ENCODE measurements at regions not wholly inside any gene's neighbourhood (a gene's known extent, or its start where the extent isn't known, plus 50 kb on each side); places are given as distances from the start of the nearest gene placed in this dataset.

- CTCF ChIA-PET: interaction anchor here (1.4 kb wide), 1 partner anchor 30 kb away, joined by 3 read pairs; no protein-coding TSS in a partner anchor
- POLR2A ChIA-PET: no interaction called here
- TF ChIP-seq CTCF (IDR thresholded peaks at IDR 0.05; ENCODE audit: control extremely low read depth, extremely low read depth, low read depth, missing control alignments): no peak
- DNase-seq (ENCODE audit: extremely low spot score): no peak
Measured at GRCh38 chr5:52469835-52470234, 317.9 kb upstream of the ITGA1 start.

- ChIA-PET CTCF (interaction anchor here (1.0 kb wide), 1 partner anchor 9 kb away, joined by 3 read pairs; no protein-coding TSS in a partner anchor), POLR2A (no interaction called here)
- no peak for DNase-seq (ENCODE audit: extremely low spot score)
- no peak for TF ChIP-seq CTCF (IDR thresholded peaks at IDR 0.05; ENCODE audit: control extremely low read depth, extremely low read depth, low read depth, missing control alignments)
Measured at GRCh38 chr5:52476346-52476745, 311.4 kb upstream of the ITGA1 start.

- TF ChIP-seq CTCF (IDR thresholded peaks at IDR 0.05; ENCODE audit: control extremely low read depth, extremely low read depth, low read depth, missing control alignments): no peak
- POLR2A ChIA-PET: no interaction called here
- no peak for DNase-seq (ENCODE audit: extremely low spot score)
- CTCF ChIA-PET: no interaction called here
Measured at GRCh38 chr5:52481201-52481600, 306.5 kb upstream of the ITGA1 start.

- DNase-seq (ENCODE audit: extremely low spot score): no peak
- ChIA-PET CTCF (no interaction called here), POLR2A (no interaction called here)
- TF ChIP-seq CTCF (IDR thresholded peaks at IDR 0.05; ENCODE audit: control extremely low read depth, extremely low read depth, low read depth, missing control alignments): no peak
Measured at GRCh38 chr5:52481851-52482250, 305.9 kb upstream of the ITGA1 start.

GRCh38 chr5:52491071-52491787 is 296.5 kb upstream of the ITGA1 start:
- POLR2A ChIA-PET: no interaction called here
- CTCF ChIA-PET: interaction anchor here (1.7 to 1.8 kb wide), 2 partner anchors 18 to 19 kb away, joined by 3 to 5 read pairs; no protein-coding TSS in a partner anchor
- DNase-seq (ENCODE audit: extremely low spot score): no peak
- TF ChIP-seq CTCF (IDR thresholded peaks at IDR 0.05; ENCODE audit: control extremely low read depth, extremely low read depth, low read depth, missing control alignments): no peak

- ChIA-PET POLR2A (no interaction called here), CTCF (interaction anchor here (1.7 kb wide), 1 partner anchor 18 kb away, joined by 3 read pairs; no protein-coding TSS in a partner anchor)
- DNase-seq (ENCODE audit: extremely low spot score): no peak
- TF ChIP-seq CTCF (IDR thresholded peaks at IDR 0.05; ENCODE audit: control extremely low read depth, extremely low read depth, low read depth, missing control alignments): no peak
Measured at GRCh38 chr5:52491818-52492217, 295.9 kb upstream of the ITGA1 start.

All from GM10248 (cell line).